ENCODE measurements at regions not wholly inside any gene's neighbourhood (a gene's known extent, or its start where the extent isn't known, plus 50 kb on each side); places are given as distances from the start of the nearest gene placed in this dataset.

- TF ChIP-seq CTCF (IDR thresholded peaks at IDR 0.05), result no peak
- TF ChIP-seq POLR2A (IDR thresholded peaks at IDR 0.05), result no peak
These were observed 96.0 kb downstream of the HINT1 start for GRCh38 chr5:131068893-131069643.
